HepG2 (cell line): ENCODE measurements at regions not wholly inside any gene's neighbourhood (a gene's known extent, or its start where the extent isn't known, plus 50 kb on each side); places are given as distances from the start of the nearest gene placed in this dataset.

ENCODE experiments used
- AGO2 ChIP-seq: fragments of 200-400 bp; formaldehyde crosslinking; optimal IDR thresholded peaks from 2 replicates; pipeline ENCODE3; 2017; ENCODE audit warnings: mild to moderate bottlenecking, low read depth, low read length, moderate library complexity
- CEBPB ChIP-seq: IDR thresholded peaks from 2 replicates; pipeline ENCODE4 v1.6.1; 2011; ENCODE audit warnings: low read depth, low read length, improper control_type of control experiment, borderline replicate concordance
- FOXA3 ChIP-seq: IDR thresholded peaks from 2 replicates; pipeline ENCODE4 v1.6.1; 2016; ENCODE audit warnings: missing genetic modification reagents, missing compliant biosample characterization
- FOXP1 ChIP-seq, 2 experiments: fragments of 450-650 bp in 1 of 2; IDR thresholded peaks; 2 replicates each; pipeline ENCODE4 v1.6.1; 2017 to 2018; ENCODE audit warnings: antibody characterized with exemption in 1 of 2
- HDAC2 ChIP-seq: sonication (generic); formaldehyde crosslinking; IDR thresholded peaks from 2 replicates; pipeline ENCODE4 v1.4.0; 2020; ENCODE audit warnings: missing genetic modification reagents
- KLF6 ChIP-seq: IDR thresholded peaks from 2 replicates; pipeline ENCODE4 v1.8.0; 2016; ENCODE audit warnings: missing biosample characterization, missing genetic modification reagents
- MIXL1 ChIP-seq: IDR thresholded peaks from 2 replicates; pipeline ENCODE4 v1.6.1; 2016
- NAIF1 ChIP-seq: sonication (generic); formaldehyde crosslinking; IDR thresholded peaks from 2 replicates; pipeline ENCODE4 v1.5.0; 2020; ENCODE audit warnings: mild to moderate bottlenecking, missing genetic modification reagents, borderline replicate concordance
- NR2F1 ChIP-seq, 2 experiments: fragments of 450-650 bp in 1 of 2; formaldehyde crosslinking in 1 of 2; IDR thresholded peaks; 2 replicates each; pipeline versions ENCODE4 v1.5.0 to v1.6.1; 2016 to 2020; ENCODE audit warnings: mild to moderate bottlenecking in 1 of 2, missing compliant biosample characterization in 1 of 2, missing genetic modification reagents in 1 of 2, moderate library complexity in 1 of 2
- SAP130 ChIP-seq: IDR thresholded peaks from 2 replicates; pipeline ENCODE4 v1.6.1; 2016; ENCODE audit warnings: low read depth
- SKI ChIP-seq: fragments of 450-650 bp; IDR thresholded peaks from one replicate; pipeline ENCODE4 v1.6.1; 2018; ENCODE audit warnings: mild to moderate bottlenecking; ENCODE audit not compliant: partially characterized antibody
- SOX6 ChIP-seq, 2 experiments: fragments of 450-650 bp in 1 of 2; sonication (generic) in 1 of 2; formaldehyde crosslinking in 1 of 2; IDR thresholded peaks; 2 replicates each; pipeline versions ENCODE4 v1.4.0 to v1.6.1; 2017 to 2020; ENCODE audit warnings: antibody characterized with exemption in 1 of 2, mild to moderate bottlenecking in 1 of 2, missing genetic modification reagents in 1 of 2
- TOPORS ChIP-seq: sonication (generic); formaldehyde crosslinking; IDR thresholded peaks from 2 replicates; pipeline ENCODE4 v1.8.0; 2023; ENCODE audit warnings: mild to moderate bottlenecking, missing genetic modification reagents
- XRCC5 ChIP-seq: fragments of 200-400 bp; formaldehyde crosslinking; optimal IDR thresholded peaks from 2 replicates; pipeline ENCODE3; 2017; ENCODE audit warnings: mild to moderate bottlenecking, low read length
- ZFP36L2 ChIP-seq: sonication (generic); formaldehyde crosslinking; IDR thresholded peaks from 2 replicates; pipeline ENCODE4 v1.4.0; 2020; ENCODE audit warnings: missing genetic modification reagents
- TF ChIP-seq, protein P1 (sequence below): fragments of 450-650 bp; IDR thresholded peaks from 2 replicates; pipeline ENCODE4 v1.6.1; 2016
- TF ChIP-seq, protein P2 (sequence below): sonication (generic); formaldehyde crosslinking; IDR thresholded peaks from 2 replicates; pipeline ENCODE4 v1.8.1; 2023; ENCODE audit warnings: mild to moderate bottlenecking, missing genetic modification reagents
- TF ChIP-seq, protein P3 (sequence below): IDR thresholded peaks from 2 replicates; pipeline ENCODE4 v1.6.1; 2016; ENCODE audit warnings: mild to moderate bottlenecking
- TF ChIP-seq, protein P4 (sequence below): IDR thresholded peaks from 2 replicates; pipeline ENCODE4 v1.6.1; 2012; ENCODE audit warnings: inconsistent platforms
- TF ChIP-seq, protein P5 (sequence below): sonication (generic); formaldehyde crosslinking; IDR thresholded peaks from 2 replicates; pipeline ENCODE4 v1.8.0; 2022; ENCODE audit warnings: mild to moderate bottlenecking, missing genetic modification reagents, moderate library complexity

DNA sequence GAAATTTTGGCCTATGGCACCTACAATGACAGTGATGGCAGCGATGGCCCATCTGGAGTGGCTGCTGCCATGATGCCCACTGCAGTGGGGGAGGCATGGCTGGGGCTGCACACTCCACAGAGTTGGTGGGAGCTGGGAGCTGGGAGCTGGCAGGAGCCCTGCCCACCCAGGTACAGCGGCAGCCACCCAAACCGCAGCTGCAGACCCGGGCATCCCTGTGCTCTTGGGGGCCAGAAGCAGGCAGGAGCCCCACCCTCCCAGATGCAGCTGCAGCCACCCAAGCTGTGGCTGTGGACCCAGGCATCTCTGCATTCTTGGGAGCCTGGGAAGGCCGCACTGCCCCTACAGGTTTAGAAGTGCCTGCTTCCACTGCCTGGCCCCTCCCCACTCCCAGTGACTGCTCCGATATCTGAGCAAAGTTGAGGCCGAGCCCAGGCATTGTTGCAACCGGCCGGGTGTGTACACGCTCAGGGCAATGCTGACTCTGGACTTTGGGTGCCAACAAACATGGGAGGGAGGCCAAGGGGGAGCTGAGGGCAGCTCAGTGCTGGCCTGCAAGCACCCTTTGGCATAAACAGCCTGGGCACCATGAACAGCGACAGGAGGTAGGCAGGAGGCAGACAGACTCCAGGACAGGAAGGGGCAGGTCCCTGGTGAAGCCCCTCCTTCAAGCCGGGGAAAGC lies 82.8 kb downstream of the PPP4R3C start (continued):
- TF ChIP-seq FOXA3 (CRISPR knock-in tag) (peak; percentile 40; the same call in 1 of the 2 replicates), NAIF1 (CRISPR knock-in tag) (no peak), ZFP36L2 (CRISPR knock-in tag) (no peak), NR2F1 (CRISPR knock-in tag; IDR thresholded peaks at IDR 0.05) (no peak), HDAC2 (CRISPR knock-in tag) (peak; percentile 39; the same call in 1 of the 2 replicates), SOX6 (IDR thresholded peaks at IDR 0.05) (no peak), SOX6 (CRISPR knock-in tag; IDR thresholded peaks at IDR 0.05) (0 out of 2 replicates have a peak, but pooled peaks have one; percentile 19), SAP130 (CRISPR knock-in tag) (0 out of 2 replicates have a peak, but pooled peaks have one; percentile 11), CEBPB (peak; percentile 64; the same call in 1 of the 2 replicates), AGO2 (peak; percentile 97), SKI (no peak), MIXL1 (no peak), XRCC5 (peak; percentile 42), KLF6 (CRISPR knock-in tag) (no peak), TOPORS (CRISPR knock-in tag) (no peak), FOXP1 (IDR thresholded peaks at IDR 0.05) (no peak), FOXP1 (CRISPR knock-in tag; IDR thresholded peaks at IDR 0.05) (peak; percentile 27; the same call in 1 of the 2 replicates)
- TF ChIP-seq, protein P1, sequence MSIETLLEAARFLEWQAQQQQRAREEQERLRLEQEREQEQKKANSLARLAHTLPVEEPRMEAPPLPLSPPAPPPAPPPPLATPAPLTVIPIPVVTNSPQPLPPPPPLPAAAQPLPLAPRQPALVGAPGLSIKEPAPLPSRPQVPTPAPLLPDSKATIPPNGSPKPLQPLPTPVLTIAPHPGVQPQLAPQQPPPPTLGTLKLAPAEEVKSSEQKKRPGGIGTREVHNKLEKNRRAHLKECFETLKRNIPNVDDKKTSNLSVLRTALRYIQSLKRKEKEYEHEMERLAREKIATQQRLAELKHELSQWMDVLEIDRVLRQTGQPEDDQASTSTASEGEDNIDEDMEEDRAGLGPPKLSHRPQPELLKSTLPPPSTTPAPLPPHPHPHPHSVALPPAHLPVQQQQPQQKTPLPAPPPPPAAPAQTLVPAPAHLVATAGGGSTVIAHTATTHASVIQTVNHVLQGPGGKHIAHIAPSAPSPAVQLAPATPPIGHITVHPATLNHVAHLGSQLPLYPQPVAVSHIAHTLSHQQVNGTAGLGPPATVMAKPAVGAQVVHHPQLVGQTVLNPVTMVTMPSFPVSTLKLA, result no peak
- TF ChIP-seq, protein P2, sequence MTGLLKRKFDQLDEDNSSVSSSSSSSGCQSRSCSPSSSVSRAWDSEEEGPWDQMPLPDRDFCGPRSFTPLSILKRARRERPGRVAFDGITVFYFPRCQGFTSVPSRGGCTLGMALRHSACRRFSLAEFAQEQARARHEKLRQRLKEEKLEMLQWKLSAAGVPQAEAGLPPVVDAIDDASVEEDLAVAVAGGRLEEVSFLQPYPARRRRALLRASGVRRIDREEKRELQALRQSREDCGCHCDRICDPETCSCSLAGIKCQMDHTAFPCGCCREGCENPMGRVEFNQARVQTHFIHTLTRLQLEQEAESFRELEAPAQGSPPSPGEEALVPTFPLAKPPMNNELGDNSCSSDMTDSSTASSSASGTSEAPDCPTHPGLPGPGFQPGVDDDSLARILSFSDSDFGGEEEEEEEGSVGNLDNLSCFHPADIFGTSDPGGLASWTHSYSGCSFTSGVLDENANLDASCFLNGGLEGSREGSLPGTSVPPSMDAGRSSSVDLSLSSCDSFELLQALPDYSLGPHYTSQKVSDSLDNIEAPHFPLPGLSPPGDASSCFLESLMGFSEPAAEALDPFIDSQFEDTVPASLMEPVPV, result no peak
- TF ChIP-seq, protein P3, sequence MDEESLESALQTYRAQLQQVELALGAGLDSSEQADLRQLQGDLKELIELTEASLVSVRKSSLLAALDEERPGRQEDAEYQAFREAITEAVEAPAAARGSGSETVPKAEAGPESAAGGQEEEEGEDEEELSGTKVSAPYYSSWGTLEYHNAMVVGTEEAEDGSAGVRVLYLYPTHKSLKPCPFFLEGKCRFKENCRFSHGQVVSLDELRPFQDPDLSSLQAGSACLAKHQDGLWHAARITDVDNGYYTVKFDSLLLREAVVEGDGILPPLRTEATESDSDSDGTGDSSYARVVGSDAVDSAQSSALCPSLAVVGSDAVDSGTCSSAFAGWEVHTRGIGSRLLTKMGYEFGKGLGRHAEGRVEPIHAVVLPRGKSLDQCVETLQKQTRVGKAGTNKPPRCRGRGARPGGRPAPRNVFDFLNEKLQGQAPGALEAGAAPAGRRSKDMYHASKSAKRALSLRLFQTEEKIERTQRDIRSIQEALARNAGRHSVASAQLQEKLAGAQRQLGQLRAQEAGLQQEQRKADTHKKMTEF (CRISPR knock-in tag), result no peak
- TF ChIP-seq, protein P4, sequence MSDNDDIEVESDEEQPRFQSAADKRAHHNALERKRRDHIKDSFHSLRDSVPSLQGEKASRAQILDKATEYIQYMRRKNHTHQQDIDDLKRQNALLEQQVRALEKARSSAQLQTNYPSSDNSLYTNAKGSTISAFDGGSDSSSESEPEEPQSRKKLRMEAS, result no peak
- TF ChIP-seq, protein P5, sequence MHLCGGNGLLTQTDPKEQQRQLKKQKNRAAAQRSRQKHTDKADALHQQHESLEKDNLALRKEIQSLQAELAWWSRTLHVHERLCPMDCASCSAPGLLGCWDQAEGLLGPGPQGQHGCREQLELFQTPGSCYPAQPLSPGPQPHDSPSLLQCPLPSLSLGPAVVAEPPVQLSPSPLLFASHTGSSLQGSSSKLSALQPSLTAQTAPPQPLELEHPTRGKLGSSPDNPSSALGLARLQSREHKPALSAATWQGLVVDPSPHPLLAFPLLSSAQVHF (CRISPR knock-in tag), result no peak
